Testis (tissue), 2 donors: ENCODE measurements at regions not wholly inside any gene's neighbourhood (a gene's known extent, or its start where the extent isn't known, plus 50 kb on each side); places are given as distances from the start of the nearest gene placed in this dataset.

Experiments used
- CTCF ChIP-seq, 3 experiments: fragments of 450-650 bp in 2 of 3; fragments of 200-600 bp in 1 of 3; sonication (generic) in 1 of 3; IDR thresholded peaks; one replicate each; pipeline ENCODE4 v1.5.1; 2016 to 2019; ENCODE audit warnings: antibody characterized with exemption in 3 of 3, mild to moderate bottlenecking in 2 of 3, moderate library complexity in 1 of 3
- POLR2A ChIP-seq: fragments of 450-650 bp; IDR thresholded peaks from one replicate; pipeline ENCODE4 v1.6.1; 2017; ENCODE audit warnings: antibody characterized with exemption, mild to moderate bottlenecking, moderate library complexity

GRCh38 chr21:27068811-27069210, 101.9 kb upstream of the ADAMTS5 start:
- TF ChIP-seq CTCF (IDR thresholded peaks at IDR 0.05) (no peak), POLR2A (no peak)
